Fibroblast of the aortic adventitia (primary cell): ENCODE measurements at regions not wholly inside any gene's neighbourhood (a gene's known extent, or its start where the extent isn't known, plus 50 kb on each side); places are given as distances from the start of the nearest gene placed in this dataset.

Experiments
- DNase-seq: peaks from one replicate; pipeline ENCODE4 v3.0.0-alpha.2; 2010; ENCODE audit warnings: low read depth
- H3K4me3 ChIP-seq: 2 replicates; pipeline ENCODE4 v1.5.1; 2011; ENCODE audit warnings: low read depth, mild to moderate bottlenecking, control low read depth, low read length, moderate library complexity
- TF ChIP-seq, protein P1 (sequence below): IDR thresholded peaks from 2 replicates; pipeline ENCODE4 v1.5.1; 2011; ENCODE audit warnings: mild to moderate bottlenecking, low read length, control low read depth, inconsistent platforms; ENCODE audit not compliant: insufficient read depth

DNA sequence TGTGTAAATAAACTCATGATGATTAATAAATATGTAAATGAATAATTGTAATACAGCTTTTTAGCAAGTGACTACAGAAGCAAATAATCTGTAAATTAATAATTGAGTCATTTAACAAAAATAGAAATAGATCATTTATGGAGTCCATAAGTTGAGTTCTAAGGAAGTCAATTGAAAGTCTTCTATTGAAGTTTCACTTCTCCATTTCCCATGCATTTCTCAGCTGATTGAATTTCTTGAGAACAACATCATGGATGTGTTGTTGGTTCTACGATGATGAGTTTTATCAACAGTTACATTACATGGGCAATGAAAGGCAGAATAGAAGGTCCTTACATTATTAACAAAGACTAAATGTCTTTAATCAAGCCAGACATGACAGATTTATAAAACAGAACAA is 290.4 kb downstream of the MAP2K6 start:
- TF ChIP-seq, protein P1, sequence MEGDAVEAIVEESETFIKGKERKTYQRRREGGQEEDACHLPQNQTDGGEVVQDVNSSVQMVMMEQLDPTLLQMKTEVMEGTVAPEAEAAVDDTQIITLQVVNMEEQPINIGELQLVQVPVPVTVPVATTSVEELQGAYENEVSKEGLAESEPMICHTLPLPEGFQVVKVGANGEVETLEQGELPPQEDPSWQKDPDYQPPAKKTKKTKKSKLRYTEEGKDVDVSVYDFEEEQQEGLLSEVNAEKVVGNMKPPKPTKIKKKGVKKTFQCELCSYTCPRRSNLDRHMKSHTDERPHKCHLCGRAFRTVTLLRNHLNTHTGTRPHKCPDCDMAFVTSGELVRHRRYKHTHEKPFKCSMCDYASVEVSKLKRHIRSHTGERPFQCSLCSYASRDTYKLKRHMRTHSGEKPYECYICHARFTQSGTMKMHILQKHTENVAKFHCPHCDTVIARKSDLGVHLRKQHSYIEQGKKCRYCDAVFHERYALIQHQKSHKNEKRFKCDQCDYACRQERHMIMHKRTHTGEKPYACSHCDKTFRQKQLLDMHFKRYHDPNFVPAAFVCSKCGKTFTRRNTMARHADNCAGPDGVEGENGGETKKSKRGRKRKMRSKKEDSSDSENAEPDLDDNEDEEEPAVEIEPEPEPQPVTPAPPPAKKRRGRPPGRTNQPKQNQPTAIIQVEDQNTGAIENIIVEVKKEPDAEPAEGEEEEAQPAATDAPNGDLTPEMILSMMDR: no peak
- H3K4me3 ChIP-seq: no peak overlapping the region

DNA sequence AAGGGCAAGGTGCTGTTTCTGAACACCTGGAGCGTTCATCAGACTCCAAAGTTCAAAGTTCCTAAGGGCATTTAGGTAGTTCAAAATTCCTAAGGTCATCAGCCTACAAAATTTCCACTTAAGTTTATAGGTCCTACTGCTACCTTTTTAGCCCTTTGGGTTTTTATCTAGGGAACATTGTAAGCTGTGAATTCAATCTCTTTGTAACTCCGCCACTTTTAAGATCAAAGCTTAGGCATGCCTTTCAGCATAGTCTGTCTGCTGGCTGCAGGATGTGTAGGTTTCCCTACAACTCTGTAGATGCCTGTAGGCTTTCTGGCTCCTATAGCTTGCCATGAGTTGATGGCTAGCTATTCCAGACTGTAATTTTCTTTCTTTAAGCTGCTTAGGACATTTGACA is 291.6 kb downstream of the MAP2K6 start:
- no peak for DNase-seq
- TF ChIP-seq, protein P1: no peak
- no peak overlapping the region for H3K4me3 ChIP-seq

More for the DNA sequence above, 290.4 kb downstream of the MAP2K6 start:
- DNase-seq: no peak

DNA sequence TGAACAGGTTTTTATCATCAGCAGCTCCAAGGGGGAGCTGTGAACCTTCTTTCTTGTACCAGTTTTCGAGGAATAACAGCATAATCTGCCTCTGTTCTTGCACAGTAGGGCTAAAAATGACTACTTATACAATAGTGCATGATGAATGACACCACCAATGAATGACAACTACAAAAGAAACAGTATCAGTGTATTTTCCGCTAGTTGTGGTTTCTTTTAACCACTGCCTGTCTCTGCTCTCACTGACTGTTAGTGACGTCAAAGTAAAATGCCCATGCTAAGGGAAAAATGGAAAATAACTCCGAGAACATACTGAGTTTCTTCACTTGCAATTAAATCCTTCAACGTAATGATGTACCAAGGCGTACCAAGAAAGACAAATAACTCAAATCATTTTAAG is 294.9 kb downstream of the MAP2K6 start:
- no peak for DNase-seq
- TF ChIP-seq, protein P1: no peak
- no peak overlapping the region for H3K4me3 ChIP-seq

DNA sequence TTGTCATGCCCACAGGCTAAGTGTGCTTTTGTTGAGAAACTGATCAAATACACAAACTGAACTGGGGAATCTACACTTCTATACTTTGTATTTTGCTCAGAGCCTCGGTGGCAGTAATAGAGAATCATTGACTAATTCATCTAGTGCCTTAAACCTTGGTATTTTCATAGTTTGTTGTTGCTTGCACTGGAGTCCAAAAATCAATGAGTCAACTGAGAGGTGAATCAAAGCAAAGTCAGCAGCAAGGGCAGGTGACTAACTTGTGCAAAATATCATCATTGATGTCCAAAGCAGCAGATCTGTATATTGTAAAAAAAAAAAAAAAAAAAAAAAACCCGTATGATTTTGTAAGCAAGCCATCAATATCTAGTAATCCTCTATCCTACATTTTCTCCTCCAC is 296.4 kb downstream of the MAP2K6 start:
- H3K4me3 ChIP-seq: no peak overlapping the region
- TF ChIP-seq, protein P1: no peak
- DNase-seq: no peak

DNA sequence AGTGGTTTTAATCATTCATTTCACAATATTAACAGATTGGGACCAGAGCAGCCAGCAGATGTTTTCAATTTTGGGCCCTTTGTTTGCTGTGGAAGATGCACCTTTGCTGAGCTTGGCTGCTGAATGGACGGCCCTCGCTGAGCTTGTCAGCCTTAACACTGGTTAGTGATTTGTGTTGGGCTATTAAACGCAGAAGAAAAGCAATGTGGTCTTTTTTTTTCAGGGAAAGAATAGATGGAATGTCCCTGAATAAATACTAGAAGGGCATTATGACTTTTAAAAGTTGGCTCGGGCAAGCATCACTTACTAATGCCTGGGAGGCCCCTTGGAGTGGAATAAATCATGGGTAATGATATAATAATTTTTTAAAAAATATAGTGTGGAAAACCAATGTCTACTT is 297.0 kb downstream of the MAP2K6 start:
- DNase-seq: no peak
- TF ChIP-seq, protein P1: no peak
- no peak overlapping the region for H3K4me3 ChIP-seq

DNA sequence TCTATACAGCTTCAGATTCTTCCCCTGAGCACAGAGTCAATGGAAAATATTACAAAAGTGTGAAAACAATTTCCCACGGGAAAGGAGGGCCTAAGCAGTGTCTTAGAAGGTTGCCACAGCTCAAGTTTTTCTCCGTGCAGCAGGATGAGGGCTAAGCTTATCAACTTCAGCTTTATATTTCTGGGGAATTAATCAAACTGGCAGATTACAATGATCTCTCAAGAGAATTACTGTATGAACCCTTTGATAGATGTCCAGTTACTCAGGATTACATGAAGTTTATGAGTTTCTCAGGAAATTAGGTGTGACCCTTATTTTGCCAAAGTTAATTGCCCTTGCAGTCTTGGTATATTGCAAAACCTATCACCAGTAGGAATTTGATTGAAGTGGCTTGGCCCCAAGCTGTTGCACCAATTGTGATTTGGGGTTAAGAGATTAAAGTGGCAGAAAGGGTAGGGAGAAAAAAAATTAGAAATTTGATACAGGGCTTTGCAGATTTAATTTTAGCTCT is 298.4 kb downstream of the MAP2K6 start:
- no peak for DNase-seq
- no peak overlapping the region for H3K4me3 ChIP-seq
- TF ChIP-seq, protein P1: no peak

DNA sequence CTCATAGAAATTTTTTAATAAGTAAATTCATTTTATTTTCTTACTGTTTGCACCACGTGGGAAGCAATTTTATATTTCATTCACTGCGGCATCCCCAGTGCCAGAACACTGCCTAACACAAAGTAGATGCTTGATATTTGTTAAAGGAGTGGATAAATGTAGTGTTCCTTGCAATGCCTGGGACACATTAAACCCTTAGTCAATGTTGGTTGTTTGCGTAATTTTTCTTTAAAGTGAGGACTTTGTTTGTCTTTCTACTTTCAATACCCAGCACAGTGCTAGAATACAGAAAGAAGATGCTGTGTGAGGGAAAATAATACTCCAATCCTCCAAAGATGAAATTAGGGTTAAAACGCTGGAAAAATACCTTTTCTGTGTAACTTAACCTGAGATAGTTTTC is 299.3 kb downstream of the MAP2K6 start:
- TF ChIP-seq, protein P1: no peak
- H3K4me3 ChIP-seq: no peak overlapping the region
- no peak for DNase-seq
